ENCODE measurements at regions not wholly inside any gene's neighbourhood (a gene's known extent, or its start where the extent isn't known, plus 50 kb on each side); places are given as distances from the start of the nearest gene placed in this dataset.

DNA sequence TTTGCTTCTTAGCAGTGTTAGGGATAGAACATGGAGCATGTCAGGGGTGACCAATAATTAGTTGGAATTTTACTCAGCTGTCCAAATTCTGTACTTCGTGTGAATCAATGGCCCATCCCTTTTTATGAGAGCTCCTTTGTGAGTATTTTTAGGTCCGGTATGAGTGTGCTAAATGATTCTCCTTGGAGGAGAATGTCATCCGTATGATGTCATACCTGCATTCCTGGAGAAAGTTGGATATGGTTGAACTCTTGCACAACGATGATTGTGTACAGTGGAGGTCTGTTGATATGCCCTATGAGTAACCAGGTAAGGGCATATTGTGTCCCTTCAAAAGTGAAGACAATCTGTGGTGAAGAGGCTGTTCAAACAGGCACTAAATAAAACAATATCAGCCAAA, 400.8 kb downstream of the GXYLT1 start:
- DNase-seq: no peak

DNA sequence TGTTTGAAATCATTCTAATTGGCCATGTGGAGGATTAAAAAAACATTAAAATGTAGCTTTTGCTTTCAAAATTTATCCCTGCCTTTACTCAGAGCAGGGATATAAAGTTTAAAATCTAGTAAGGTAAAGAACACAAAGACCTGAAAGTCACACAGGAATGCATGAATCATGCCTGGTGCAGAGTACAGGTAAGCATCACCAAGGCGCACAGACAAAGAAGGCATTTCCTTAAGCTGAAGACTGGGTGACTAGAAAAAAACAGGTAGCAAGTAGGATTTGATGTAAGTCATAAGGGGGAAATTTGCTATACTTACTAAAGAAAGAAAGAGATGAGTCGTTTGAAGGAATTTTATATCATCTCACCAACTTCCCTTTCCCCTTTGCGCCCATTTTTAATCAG, 405.6 kb downstream of the GXYLT1 start:
- DNase-seq: no peak

DNA sequence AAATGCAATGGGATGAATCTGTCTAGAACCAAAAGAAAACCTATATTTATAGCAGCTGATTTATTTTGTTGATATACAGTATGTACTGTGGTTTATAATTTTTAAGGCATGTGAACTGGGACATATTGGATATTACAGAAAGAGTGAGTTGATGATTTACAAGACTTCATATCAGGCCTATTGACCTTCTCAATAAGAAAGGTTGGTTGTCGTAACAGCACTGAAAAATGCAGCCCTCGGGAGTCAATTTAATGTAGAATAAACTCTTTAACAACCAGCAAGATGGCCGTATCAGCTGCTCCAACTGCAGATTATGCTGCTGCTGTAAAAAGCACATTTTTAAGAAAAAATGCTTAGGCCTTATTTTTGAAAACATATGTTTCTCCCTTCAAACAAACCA, 407.3 kb downstream of the GXYLT1 start:
- DNase-seq: no peak

DNA sequence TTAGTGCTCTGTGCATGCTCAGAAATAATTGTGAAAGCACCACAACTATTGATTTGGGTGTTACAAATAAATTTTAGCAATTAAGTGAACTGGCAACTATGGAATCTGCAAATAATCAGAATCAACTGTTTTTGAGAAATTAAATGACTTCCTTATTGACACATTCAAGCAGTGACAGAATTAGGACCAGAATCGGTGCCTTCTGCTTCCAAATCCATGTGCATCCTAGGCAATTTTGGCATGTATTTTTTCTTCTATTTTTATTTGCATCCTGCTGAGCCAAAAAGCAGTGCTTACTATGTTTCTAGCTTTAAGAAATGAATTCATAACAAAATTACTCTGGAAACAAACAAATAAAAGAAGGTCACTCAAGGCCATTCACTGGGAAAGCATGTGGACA, 408.2 kb downstream of the GXYLT1 start:
- no peak for DNase-seq

DNA sequence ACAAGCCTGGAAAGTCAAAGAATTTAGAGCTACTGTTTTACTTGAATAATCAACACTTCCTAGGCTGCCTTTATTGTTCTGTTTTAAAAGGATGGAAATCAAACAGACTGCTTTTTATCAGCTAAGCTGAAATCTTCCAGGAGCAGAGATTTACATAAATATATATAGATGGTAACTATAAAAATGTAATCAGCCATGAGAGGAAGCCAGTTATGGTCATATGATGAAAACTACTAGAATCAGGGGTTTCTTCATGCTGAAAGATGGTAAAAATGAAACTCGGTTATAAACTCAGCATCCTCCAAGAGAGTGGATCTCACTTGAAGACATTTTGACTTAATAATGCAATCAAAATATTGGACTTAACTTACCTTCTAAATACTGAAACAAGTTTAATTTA, 413.0 kb downstream of the GXYLT1 start:
- no peak for DNase-seq

DNA sequence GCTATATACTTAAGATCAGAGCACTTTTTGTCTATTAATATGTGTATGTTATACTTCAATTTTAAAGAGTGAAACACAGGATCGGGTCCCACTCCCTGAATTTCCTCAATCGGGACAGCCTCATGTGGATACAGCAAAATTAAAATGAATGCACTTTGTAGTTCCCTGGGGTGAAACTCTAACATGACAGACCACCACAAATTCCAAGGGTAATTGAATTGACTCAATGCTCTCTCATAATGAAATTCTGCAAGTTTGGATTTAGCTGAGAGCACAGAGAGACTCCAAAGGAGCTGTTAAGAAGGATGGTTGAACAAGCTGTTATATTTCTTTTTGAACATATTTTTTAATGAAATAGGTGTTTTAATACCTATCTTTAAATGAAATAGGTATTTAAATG, 413.6 kb downstream of the GXYLT1 start:
- no peak for DNase-seq

DNA sequence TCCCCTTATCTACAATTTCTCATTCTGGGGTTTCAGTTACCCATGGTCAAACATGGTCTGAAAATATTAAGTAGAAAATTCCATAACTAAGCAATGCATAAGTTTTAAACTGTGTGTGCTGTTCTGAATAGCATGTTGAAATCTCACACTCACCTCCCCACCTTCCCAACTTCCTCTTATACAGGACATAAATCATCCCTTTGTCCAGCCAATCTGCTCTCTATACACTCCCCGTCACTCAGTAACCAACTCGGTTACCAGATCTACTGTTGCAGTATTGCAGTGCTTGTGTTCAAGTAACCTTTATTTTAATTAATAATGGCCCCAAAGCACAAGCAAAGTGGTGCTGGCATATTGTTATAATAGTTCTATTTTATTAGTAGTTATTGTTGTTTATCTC, 420.5 kb downstream of the GXYLT1 start:
- DNase-seq: no peak

DNA sequence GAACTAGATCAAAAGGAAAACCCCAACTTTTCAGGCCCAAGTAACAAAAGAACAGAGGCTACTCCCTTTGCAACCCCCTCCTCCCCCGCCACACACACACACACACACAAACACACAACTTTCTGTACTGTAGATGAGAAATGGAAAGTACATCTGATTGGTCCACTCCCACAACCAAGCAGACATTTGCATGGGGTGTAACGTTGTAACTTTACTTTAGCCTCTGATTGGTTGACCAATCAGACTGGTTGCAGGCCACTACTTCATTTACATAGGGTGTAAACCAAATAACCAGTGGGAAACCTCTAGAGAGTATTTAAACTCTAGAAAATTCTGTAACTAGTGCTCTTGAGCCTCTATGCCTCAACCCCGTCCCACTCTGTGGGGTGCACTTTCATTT, 425.5 kb downstream of the GXYLT1 start:
- DNase-seq: no peak

DNA sequence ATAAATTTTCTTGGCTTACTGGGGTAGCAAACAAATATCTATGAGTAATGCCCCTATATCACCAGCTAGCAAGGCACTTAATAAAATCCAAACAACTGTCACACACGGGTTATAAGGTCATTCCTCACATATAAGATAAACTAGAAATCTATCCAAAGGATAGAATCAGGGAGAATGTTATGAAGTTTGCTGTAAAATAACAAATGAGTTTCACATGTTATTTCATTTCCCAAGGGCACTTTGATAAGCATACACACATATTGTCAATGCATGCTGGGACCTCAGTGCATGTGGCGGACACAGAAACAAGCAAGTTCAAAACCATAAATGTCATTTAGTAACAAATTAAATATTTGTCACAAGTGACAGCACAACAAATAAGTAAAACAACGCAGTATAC, 429.4 kb downstream of the GXYLT1 start:
- DNase-seq: no peak

DNA sequence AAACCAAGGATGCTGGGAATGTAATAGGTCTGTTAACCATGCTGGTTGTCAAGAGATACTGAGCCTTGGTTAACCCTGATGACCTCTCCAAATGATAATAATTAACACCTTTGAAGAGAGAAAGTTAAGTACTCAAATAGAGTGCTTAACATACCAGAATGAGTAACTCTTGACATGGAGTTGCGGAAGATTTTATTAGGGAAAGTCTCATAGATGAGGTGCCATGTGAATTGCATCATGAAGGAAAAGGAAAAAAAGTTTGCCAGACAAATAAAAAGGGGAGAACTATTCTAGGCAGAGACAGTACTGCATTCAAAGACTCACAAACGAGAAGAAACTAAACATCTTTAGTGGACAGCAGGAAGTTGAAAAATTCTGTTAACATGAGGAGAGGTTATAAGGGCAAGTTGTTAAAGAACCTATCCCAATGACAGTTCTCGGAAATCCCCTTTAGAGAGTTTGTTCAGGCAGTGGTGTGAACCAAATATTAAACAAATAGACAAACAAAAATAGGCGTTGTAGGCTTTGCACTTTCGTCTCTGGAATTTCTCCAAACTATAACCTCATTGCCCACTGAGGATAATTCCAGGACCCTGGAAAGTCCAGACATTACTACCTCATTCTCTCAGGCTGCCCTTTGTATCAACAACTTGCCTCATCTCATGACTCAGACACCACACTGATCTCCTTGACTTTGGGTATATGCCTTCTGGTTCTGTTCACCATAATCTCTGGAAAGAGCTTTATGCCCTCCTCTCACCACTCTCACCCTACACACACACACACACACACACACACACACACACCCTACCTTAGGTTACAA, 435.0 kb downstream of the GXYLT1 start:
- DNase-seq: no peak

DNA sequence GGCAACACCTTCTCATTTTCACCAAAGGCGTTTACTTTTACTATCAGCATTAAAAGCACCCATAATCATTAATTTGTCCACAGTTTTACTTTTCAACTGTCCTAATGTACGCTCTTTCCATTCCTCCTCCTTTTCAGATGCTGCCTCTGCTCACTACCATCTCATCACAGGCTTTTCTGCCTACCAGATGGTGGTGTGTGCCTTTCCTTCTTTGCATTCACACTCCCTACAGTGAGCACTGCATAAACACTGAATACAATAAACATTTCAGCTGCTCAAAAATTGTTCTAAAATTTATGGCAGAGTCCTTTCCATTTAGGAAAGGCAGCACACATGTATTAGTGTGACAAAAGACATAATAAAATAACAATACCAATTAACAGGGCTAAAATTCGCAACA, 435.7 kb downstream of the GXYLT1 start:
- no peak for DNase-seq

DNA sequence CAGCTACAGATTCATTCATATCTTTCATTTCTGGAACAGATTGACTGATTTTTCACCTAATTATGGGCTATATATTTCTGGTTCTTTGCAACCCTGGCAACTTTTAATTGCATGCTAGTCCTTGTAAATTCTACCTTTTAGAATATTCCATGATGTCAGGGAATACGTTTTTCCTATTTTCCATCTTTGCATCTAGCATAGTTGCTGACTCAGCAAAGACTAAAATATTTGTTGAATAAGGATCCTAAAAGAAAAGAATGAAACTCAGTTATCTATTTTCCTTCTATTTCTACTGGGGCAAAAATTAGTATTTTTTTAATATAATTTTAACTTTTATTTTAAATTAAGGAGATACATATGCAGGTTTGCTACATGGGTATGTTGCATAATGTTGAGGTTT, 438.3 kb downstream of the GXYLT1 start:
- DNase-seq: no peak

DNA sequence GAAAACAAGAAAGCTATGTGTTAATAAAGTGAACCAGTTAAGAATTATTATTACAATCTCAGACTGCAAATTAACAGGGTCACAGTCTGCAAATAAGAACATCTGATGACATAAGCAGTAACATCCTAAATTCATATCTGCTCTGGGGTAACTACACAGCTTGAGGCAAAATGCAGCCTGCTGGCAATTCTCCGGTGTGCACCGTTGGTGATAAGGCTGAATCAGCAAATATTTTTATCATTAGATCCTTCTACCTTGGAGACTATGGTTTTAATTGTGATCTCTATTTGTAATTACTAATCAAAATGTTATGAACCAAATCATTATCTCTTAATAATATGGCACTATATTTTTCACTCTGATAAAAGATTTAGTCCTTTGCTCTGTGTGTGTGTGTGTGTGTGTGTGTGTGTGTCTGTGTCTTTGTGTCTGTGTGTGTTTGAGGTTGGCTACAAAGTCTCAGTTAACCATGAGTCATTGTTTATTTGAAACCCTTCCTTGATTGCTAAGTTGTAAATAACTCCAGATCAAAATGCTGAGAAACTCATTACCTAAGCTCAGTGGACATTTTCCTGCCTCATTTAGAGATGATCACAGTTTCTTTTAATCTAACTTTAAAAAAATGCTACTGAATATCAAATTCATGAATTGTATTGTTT, 442.6 kb downstream of the GXYLT1 start:
- DNase-seq: no peak

DNA sequence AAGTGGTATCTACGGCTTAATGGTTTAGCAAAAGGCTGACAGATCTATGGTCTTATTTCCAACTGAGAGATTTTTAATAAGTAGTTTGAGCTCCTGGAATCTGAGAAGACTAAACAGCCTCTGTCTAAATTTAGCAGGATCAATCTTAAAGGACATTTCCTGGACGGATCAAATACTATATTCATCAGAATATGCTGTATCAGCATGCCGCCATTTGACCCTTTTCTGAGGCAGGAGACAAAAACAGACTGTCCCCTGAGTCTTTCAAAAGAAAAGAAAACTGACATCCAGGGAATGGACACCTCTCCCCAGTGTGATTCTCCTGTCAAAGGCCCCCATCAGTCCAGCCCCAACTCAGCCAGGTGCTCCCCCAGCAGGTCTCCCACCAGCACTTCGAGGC, 443.7 kb downstream of the GXYLT1 start:
- no peak for DNase-seq

DNA sequence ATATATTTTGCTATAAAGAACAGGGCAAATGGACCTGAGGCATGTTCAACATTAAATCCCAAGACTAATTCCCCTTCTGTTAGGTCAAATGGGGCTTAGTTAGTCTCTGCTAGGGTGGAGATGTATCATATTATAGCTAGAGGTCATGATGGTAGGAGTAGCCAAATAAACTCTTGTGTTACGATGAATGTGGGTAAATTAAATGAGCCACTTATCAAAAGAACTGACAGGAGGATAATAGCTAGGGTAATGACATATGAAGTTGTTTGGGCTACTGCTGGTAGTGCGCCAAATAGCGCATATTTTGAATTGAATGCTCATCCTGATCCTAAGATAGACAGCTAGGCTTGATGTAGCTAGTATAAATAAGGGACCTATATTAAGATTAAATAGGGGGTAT, 445.0 kb downstream of the GXYLT1 start:
- DNase-seq: no peak

DNA sequence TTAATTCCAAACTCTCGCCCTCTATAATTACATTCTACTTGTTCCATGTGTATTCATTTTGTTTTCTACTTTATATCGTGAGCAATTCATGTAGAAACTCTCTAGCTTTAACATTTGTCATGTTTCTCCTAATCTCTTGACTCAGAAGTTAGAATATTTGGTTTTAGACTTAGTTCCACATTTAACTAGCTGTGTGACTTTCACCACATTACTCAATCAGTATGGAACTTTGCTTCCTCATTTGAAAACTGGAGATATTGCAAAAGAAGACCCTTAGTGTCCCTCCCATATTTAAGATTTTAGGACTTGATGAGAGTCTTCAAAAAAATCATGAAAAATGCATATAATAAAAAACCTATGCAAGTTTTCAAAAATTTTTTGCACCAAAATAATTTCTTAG, 447.5 kb downstream of the GXYLT1 start:
- no peak for DNase-seq

DNA sequence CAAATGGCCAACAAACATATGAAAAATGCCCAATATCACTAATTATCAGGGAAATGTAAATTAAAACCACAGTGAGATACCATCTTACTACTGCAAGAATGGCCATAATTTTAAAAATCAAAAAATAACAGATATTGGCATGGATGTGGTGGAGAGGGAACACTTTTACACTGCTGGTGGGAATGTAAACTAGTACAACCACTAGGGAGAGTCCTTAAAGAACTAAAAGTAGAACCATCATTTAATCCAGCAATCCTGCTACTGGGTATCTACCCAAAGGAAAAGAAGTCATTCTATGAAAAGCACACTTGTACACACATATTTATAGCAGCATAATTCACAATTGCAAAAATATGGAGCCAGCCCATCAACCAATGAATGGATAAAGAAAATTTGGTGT, 459.7 kb downstream of the GXYLT1 start:
- no peak for DNase-seq

DNA sequence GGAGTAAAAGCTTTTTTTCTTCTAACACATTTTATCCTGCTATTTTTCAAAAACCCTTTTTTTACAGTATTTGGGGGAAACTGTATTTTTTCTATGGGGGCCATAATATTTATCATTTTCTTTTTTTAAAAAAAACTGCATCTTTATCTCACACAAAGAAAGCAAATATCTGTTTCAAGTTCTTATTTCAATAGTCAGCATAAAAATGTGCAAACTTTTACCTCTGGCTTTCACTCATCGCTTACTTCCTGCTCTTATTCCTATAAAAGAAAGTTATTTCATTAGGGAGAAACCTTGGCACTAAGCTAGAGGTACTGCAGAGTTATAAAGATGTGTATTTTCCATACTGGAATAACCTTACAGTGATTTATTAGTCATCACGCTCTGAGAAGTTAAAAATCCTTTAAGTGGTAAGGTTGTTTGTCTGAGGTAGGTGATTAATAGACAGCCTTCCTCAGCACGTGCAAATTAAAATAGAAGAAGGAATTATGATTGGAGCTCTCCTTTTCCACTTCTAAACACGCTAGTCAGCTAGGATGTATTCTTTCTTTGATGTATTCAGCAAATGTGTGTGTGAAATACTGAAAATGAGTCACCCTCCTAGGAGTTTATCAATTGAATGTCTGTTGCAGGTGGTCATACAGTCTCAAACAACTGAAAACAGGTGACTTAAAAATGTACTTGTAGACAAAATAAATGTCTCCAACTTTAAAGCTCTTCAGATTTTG, 461.0 kb downstream of the GXYLT1 start:
- no peak for DNase-seq

DNA sequence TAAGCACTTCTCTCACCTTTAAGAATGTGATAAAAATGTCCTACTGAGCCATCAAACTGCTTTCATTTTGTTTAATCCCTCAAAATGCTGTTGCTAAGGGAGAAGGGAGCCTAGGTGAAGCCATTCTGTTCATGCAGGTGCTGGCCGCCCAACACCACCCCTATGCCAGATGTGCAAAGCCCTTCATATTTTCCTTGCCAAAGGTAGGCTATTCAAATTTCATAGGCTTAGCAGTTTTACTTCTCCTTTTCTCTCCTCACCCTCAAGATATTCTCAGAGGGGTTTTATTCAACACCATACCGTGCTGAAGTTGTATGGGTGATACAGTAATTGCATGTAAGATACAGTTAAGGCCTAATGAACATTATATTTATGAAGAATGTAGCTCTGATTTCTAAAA, 461.7 kb downstream of the GXYLT1 start:
- DNase-seq: no peak

DNA sequence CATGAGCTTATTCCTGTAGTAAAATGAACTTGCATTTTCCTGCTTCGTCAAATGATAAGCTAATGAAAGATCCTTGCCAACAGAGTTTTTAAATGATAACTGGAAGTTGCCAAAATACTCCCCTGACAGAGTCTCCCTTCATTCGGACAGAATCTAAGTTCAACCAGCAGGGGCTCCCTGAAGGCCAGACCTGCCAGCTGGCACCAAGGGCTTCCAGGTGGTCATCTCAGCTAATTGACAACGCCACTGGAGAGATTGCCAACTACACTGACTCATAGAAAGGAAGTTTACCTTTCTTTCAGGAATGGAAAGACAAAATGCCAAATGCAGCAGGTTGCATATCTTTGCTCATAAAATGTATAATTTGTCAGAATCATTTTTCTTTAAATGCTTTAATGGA, 462.8 kb downstream of the GXYLT1 start:
- no peak for DNase-seq

DNA sequence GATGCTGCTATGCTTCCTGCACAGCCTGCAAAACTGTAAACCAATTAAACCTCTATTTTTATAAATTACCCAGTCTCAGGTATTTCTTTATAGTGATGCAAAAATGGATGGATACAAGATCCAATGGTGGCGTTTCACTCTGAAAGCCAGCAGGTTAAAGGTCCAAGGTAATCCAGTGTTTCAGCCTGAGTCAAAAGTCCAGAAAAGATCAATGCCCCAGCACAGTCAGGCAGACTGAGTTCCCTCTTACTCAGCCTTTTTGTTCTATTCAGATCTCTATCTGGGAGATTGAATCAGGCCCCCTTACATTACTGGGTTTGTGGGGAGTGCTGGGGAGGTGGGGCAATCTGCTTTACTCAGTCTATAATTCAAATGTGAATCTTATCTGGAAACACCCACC, 464.5 kb downstream of the GXYLT1 start:
- no peak for DNase-seq

DNA sequence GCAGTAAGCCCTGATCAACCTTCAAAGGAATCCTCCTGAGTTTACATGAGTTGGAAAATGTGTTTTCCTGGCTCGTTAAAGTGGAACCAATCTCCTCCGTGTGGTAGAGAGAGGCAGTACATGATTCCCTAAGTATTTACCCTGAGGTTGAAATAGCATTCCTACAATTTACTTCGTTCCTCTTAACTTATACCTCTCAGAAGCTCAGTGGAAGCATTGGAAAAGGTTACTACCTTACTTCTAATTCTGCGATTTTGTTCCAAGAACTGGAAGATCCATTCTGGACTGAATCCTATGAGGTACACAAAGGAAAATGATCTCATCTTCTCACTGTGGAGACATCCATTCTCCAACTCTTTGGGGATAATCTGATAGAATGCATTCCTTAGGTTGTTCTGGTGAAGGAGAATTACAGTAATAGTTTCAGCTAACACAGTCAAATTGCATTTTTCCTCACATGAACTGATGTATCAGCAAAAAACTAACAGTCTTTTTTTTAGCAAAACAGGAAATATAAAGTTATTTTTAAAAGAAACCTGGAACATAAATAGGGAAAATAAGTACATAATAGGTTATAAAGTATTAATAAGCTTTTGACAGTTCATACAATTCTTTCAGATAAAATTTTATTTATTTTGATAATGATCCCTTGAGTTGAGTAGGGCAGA, 475.6 kb downstream of the PDZRN4 start:
- no peak for DNase-seq

DNA sequence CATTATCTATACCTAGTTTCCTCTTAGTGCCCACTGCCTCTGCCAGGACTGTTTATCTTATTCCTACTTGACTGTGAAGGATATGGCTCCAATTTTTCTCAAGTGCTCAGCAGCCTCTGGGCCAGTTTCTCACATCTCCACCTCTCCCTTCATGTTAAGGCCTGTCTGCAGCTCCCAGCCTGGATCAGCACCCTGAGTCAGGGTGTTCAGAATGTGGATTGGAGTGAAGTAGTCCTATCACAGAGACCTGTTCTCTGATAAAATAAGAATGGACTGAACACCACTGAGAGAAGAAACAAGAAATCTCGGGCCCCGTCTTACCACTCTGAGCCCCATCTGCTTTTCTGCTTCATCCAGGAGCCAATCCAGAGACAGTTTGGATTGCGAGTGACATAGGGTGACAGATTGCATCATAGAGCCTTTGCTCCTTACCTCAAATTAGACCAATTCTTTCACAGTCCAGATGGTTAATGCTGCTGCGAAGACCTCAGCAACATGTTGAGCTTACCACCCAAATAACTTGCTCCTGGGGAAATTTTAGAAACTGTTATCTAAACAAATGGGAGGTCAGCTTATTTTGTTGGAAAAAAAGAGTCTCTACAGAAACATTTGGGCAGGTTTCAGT, 473.1 kb downstream of the PDZRN4 start:
- DNase-seq: no peak

Measured in T-helper 1 cell (primary cell).